ENCODE measurements at regions not wholly inside any gene's neighbourhood (a gene's known extent, or its start where the extent isn't known, plus 50 kb on each side); places are given as distances from the start of the nearest gene placed in this dataset.
A peak's percentile ranks its signal among the peaks of the same experiment; 100 is the strongest.

GRCh38 chr7:116159711-116160110, 50.6 kb upstream of the TES start:
- TF ChIP-seq CTCF (IDR thresholded peaks at IDR 0.05; ENCODE audit: borderline replicate concordance, insufficient read depth, low read depth, low read length) = no peak
- H3K4me3 ChIP-seq (ENCODE audit: low read depth, low read length) = peak overlapping the region; percentile 8

All from GM12875 (cell line).